G401 (cell line): ENCODE measurements at regions not wholly inside any gene's neighbourhood (a gene's known extent, or its start where the extent isn't known, plus 50 kb on each side); places are given as distances from the start of the nearest gene placed in this dataset.
A peak's percentile ranks its signal among the peaks of the same experiment; 100 is the strongest.

Experiments used
- DNase-seq: peaks from one replicate; pipeline ENCODE4 v3.0.0-alpha.2; 2015; ENCODE audit warnings: low spot score
- in situ Hi-C: cut with HindIII; loops from 2 replicates; pipeline ENCODE4 v1.10.0; 2016; ENCODE audit warnings: low sequenced_read_pairs, mixed read lengths

DNA sequence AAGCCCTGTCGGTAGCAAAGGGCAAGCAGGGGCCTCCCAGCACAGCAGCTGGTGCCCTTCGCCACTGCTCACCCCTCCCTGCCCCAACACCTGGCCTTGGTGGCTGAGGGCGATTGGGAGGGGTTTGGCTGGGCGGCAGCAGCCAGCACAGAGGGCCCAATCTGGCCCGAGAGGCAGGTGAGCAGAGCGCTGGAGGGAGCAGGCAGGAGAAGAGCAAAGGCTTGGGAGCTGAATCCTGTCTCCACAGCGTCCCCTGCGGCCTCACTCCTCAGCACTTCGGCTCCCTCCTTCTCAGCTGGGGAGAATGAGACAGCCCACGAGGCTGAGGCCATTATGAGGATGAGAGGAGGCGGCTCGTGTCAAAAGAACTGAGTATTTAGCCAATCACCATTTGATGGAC, 74.9 kb upstream of the TAF1B start:
- peak; percentile 82 for DNase-seq

DNA sequence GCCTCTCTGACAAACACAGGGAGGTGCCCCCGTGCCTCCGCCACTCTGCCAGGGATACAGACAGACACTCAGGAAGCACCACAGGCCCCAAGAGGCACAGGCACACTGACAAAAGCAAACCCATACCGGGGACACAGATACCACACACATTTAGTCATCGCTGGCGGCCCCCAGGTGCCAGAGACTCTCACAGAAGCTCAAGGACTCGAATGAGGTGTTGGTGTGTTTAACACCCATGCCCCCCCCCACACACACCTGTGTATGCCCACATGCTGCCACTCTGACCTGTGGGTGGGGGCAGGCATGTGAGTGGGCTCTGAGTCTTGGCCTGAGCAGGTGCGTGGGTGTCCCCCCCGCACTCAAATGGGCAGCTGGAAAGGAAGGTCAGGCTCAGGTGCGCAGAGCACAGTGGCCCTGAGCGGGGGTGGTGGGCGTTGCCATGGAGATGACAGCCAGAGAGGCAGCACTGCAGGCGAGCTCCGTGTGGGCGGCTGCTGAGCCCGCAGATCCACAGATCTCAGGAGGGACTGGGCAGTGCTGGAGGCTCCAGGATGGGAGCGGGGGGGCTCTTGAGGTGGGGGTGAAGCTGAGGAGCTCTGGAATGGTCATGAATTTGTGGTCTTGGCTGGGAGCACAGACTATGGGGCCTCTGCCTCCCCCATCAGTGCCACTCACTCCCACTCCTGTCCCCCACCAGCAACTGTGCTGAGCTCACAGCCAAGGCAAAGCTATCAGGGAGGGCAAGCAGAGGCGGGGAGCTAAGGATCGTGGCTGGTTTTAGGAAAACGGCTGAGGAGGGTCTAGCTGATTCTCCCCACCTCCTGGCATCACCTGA, 73.9 kb upstream of the TAF1B start:
- DNase-seq, result peak; percentile 64
- in situ Hi-C loops, result no loop called here

More for the DNA sequence above, 74.9 kb upstream of the TAF1B start:
- in situ Hi-C loops, result no loop called here

DNA sequence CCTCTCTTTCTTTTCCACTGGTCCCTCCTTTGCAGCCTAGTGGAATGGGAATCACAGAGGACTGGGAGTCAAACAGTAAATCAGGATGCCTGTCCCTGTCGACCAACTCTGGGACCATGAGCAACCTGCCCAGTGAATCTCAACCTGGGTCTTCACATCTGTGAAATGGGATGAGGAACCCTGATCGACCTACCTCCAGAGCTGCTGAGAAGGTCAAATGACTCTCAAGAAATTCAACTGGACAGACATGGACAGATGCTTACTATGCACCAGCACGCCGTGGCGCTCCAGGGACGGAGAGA, 73.3 kb upstream of the TAF1B start:
- in situ Hi-C loops, result no loop called here
- DNase-seq, result no peak

DNA sequence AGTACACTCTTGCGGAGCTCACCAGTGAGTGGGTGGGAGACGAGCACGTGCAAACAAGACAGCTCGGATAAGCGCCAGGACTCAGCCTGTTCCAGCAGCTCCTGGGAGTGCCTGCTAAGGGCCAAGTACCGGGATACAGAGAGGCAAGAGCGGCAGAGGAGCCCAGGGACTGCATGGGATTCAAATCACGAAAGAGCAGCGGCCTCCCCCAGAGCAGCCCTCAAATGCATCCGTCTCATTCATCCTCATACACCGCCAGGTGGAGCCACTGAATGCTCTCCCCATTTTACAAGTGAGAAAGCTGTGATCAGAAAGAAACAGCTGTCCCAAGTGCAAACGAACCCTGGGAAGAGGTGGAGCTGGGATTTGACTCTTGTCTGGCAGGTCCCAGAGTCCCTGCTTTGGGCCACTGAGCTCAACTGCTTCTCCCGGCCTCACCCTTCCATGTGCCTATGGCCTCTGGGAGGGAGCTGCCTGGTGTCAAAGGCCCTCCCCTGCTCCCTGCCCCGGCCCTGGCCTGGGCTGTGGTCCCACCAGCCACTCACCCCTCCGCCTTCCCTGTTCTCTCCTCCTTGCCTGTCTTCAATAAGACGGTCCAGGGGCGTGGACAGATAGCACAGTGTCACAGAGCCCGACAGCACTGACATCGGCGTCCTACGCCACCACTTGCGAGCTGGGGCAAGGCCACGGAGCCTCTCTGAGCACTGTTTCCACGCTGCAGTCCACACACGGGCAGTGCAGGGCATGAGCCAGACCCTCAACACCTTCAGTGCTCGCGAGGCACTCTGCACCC, 72.8 kb upstream of the TAF1B start:
- DNase-seq, result peak; percentile 85
- in situ Hi-C loops, result no loop called here

DNA sequence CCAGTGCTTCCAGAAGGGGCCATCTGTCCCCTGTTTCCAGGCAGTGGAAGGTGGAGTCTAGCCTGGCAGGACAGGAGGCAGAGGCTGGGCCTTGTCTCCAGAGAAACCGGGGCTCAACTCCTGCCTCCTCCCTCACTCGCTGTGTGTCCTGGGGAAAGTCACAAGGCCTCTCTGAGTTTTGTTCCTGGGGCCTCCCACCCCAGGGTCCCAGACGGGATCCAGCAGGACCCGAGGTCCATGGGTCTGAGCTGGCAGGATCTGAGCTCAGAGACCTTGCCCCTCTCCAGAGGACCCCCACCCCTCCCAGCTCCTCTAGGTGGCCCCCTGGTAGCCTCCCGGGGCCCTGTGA, 72.2 kb upstream of the TAF1B start:
- DNase-seq, result no peak
- in situ Hi-C loops, result no loop called here

DNA sequence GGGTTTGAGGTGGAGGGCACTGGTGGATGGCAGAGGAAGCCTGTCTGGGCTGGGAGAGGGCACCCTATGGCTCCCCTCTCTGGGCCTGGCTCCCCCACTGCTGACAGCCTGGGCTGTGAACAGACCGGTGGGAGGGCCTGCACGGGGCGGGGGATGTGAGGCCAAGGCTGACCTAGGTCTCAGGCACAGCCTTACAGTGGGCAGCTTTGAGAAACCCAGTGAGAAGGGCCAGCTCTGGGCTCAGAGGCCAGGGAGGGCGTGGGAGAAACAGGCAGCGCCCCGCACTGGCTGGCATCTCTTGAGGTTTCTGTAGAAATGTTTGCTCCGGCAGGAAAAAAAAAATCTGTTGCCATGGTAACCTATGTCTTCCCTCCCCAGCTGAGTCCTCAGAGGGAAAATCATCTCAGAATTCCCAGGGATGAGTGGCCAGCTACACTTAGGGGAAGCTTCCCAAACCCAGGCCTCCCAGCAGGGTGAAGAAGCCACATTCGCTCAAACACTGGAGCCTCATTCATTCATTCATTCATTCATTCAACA, 71.7 kb upstream of the TAF1B start:
- in situ Hi-C loops, result no loop called here
- DNase-seq, result peak; percentile 91

DNA sequence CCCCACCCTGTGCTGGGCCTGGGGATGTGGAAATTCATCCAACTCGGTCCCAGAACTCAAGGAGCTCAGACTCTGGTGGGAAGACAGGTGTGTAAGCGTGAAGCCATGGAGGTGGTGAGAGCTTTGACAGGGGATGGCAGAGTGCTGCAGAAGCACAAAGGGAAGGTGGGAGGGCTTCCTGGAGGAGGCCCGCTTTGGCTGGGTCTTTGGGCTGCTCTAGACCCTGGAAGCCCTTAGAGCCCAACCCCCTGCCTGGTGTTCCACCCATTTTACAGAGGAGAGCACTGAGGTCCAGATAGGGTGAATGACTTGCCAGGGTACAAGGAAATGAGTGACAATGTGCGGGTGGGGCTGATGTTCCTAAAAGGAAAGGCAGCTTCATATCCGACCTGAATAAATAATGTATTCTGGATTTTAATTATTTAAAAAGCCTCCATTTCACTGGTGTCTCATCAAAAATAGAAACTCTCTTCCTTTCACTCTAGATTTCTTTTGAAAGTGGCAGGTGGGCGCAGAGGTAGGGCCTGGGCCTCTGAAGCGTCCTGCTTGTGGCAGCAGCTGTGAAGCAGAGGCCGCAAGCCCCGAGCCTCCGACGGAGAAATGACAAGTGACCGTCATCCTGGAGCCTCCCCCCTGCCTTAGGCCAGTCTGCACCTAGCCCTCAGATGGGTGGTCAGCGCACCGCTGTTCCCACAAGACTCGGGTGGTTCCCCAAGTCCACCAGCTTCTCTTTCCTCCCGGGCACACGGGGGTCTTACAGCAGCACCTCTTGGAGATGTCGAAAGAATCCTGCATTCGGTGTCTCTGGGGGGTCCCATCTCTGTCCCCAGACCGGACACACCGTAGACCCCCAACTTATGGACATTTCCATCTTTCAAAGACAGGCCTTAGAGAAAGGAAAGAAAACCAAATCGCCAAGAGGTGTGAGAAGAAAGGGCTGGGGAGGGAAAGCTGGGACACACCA, 71.0 kb upstream of the TAF1B start:
- in situ Hi-C loops, result no loop called here
- no peak for DNase-seq

DNA sequence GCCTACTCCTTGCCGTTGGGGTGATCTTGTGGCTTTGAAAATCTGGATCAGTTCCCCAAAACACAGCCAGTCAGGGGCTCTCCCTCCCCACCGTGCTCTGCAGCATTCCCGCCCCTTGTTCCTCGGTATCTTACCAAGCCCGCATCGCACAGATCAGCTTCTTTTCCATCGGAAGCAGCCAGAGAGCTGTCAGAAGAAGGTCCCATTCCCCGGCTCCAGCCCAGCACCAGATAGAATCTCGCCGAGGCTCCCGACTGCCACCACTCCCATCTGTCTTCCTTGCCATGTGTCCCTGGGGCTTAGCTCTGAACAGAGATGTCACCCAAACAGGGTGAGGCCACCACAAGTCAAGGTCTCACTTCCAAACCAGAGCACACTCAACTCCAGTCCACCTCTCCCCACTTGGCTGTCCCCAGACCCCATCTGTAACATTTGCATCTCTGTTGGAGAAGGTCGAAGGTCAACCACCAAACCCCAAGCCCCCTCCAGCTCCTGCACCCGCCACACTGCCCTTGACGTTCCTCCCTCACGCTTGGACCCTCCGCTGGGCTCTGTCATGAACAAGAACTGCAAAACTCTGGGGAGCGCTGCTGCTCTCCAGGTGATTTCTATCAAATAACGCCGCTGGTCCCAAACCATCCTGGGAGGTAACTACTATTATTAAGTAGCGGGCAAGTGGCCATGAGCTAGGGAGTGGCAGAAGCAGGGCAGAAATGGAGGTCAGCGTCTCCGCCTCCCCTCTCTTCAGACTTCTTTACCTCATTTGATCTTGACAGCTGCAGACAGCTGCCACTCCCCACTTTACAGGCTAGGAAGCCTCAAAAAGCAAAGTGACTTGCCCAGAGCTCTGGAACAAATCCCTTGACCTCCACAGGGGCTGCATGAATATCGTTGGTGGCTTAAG, 70.0 kb upstream of the TAF1B start:
- in situ Hi-C loops, result no loop called here

DNA sequence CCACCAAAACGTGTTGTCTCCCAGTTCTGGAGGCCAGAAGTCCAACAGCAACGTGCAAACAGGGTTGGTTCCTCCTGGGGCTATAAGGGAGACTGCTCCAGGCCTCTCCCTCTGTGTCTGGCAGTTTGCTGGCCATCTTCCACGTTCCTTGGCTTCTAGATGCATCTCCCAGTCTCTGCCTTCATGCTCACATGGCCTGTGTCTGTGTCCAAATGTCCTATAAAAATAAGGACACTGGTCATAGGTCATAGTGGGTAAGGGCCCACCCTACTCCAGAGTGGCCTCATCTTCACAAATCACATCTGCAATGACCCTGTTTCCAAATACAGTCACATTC, 69.4 kb upstream of the TAF1B start:
- in situ Hi-C loops, result no loop called here
- DNase-seq, result peak; percentile 32

More for the DNA sequence above, 70.0 kb upstream of the TAF1B start:
- no peak for DNase-seq

DNA sequence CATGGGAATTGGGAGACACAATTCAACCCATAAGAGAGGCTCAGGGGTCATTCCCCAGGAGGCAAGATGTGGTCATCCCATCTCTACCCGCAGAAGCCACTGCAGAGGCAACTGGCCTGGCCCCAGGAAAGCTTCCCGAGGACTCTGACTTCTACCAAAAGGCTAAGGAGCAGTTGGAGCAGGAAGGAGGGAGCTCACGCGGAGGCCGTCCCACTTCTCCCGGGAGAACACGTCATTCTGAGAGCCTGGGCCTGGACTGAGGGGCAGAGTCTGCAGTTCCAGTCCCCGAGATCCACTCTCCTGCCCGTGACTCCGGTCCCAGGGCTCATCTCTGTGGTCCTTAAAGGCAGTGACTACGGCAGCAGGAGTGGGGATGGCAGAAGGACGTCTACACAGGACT, 69.0 kb upstream of the TAF1B start:
- in situ Hi-C loops, result no loop called here
- DNase-seq, result no peak

DNA sequence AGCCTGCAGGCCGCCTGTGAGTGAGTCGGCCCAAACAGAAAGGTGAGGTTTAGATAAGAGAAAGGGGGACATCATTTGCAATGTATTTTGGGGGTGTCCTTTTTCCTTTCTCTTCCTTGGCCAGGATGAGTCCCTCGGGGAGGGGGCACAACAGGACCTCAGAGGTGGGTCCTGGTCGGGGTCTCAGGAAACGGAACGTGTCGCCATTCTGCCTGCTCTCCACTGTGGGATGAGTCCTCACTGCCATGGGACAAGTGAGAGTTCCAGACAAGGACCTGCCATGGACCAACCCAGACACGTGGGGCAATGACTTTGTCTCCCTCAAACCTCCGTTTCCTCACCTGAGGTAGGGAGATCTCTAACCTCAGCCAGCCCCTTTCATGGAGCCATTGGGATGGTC, 67.9 kb upstream of the TAF1B start:
- in situ Hi-C loops, result no loop called here
- no peak for DNase-seq

DNA sequence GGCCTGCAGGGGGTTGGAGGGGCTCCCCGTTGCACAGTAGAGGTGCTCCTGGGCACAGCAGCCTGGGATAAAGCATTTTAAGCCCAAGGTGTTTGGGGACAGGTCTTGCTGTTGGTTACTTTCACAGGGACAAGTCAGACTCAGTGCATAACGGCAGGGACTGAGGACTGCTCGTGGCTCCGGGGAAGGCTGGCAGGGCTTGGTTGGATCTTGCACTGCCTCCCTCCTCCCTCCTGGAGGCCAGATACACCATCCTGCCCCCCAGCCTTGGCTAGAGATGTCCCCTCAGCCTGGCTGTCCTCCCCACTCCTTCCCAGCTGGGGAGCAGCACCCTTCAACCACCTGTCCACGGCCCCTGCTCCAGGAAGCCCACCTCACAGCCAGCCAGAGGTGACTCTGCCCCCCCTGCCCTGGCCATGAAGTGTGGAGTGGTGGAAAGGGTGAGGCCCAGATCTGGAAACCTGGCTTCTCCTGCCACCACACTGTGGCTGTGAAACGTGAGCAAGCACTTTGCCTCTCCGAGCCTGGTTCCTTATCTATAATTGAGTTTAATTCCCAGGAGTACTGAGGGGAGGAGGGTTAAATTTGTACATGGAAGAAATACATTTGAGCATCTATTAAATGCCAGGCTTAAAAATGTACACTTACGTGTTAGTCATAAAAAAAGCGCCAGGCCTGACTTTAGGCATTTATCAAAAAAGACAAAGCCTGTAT, 67.1 kb upstream of the TAF1B start:
- DNase-seq, result no peak
- in situ Hi-C loops, result no loop called here

DNA sequence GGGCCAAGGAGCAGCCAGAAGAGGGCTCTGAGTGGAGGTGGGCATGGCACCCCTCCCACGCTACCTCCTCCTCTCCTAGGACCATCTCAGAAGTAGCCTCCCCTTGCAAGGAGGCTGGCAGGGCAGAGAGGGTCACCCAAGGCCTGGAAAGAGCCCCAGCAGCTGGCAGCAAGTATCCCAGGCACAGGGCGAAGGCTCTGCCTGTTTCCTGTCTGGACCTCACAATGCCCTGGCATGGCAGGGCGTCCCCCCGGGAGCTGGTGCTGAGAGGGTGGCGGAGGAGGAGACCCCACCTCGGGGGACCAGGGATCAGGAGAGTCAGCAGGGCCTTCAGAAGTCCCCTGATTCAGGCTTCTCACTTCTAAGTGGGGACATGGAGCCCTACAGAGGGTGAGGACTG, 66.2 kb upstream of the TAF1B start:
- no peak for DNase-seq
- in situ Hi-C loops, result no loop called here

DNA sequence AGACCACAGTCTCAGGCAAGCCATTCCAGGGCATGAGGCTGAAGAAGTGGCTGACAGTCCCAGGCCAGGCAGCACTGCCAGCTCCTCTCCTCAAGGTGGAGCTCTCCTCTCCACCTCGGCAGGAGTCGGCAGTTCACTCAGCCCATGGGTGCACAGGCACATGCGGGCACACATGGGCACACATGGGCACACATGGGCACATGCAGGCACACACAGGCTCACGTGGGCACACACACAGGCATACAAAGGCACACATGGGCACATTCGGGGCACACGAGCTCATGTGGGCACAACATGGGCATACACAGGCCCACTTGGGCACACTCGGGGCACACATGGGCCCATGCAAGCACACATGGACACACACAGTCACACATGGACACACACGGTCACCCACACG, 65.3 kb upstream of the TAF1B start:
- DNase-seq, result no peak
- in situ Hi-C loops, result no loop called here

DNA sequence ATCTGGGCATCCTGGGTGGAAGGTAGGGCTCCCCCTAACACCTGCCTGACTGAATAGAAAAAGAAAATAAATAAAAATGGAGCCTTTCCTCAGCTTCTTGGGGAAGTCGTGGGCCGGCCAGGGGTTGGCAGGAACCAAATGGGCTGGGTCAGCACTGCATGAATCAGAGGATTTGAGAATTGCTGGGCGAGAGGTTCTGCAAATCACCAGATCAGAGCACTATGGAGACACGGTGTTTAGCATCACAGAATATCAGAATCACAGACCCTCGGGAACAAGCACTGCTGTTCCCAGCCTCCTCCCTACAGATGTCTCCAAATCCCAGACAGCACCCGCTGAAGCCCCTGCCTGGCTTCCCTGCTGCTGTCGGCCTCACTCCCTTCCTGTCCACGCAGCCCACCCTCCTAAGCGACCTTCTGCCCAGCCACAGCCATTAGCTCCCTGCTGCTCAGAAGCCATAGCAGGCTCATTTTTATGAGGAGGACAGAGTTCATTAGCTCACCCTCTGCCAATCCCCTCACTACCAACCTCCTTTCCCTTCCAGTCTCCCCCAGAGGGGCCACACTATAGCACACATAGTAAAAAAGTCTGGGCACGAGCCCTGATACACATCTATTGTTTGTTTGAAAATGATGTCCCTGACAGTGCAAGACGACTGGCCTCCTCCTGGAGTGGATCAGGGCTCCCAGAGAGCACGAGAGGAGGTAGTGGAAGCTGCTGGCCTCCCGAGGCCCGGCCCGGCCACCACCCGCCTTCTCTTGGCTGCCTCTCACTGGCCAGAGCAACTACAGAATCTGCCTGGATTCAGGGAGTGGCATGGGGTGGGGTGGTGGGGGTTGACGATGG, 64.6 kb upstream of the TAF1B start:
- in situ Hi-C loops, result no loop called here
- DNase-seq, result no peak

DNA sequence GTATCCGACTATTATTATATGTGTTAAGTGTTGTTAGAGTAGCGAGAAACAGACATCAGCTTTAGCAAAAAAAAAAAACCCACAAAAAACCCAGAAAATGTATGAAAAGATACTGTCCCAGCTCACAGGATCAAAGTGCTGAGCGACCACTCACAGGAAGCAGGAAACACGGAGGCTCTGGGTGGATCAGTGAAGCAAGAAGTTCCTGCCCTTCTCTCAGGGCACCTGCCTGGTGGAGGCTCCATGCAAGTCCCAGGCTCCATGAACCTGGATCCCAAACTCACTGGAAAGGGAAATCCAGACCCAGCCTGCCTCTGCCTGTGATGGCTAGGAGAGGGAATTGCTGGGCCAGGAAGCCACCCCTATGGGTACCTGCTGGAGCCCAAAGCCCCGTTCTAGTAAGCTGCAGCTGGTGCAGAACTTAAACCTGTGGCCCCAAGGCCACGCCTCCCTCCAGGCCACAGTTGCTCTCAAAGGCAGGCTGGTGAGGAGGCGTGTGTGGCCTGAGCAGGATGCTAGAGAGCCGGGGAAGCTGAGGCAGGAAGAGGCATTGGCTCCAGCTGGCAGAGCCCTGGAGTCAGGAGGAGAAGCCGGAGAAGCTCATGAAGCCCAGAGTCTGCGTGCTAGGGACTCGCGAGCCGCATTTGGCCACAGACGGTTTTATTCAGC, 63.5 kb upstream of the TAF1B start:
- in situ Hi-C loops, result no loop called here
- DNase-seq, result no peak
